Uterus (tissue), 2 donors: ENCODE measurements at regions not wholly inside any gene's neighbourhood (a gene's known extent, or its start where the extent isn't known, plus 50 kb on each side); places are given as distances from the start of the nearest gene placed in this dataset.

Experiments
- POLR2A ChIP-seq, 2 donors: fragments of 450-650 bp; IDR thresholded peaks; one replicate each; pipeline ENCODE4 v1.6.1; 2016; ENCODE audit warnings: antibody characterized with exemption in 2 of 2, mild to moderate bottlenecking in 1 of 2, moderate library complexity in 1 of 2
- TF ChIP-seq, protein P1 (sequence below), 4 experiments: fragments of 200-600 bp in 2 of 4; fragments of 450-650 bp in 2 of 4; sonication (generic) in 2 of 4; IDR thresholded peaks; one replicate each; pipeline ENCODE4 v1.5.1; 2016 to 2019; ENCODE audit warnings: antibody characterized with exemption in 4 of 4, mild to moderate bottlenecking in 2 of 4, moderate library complexity in 1 of 4

DNA sequence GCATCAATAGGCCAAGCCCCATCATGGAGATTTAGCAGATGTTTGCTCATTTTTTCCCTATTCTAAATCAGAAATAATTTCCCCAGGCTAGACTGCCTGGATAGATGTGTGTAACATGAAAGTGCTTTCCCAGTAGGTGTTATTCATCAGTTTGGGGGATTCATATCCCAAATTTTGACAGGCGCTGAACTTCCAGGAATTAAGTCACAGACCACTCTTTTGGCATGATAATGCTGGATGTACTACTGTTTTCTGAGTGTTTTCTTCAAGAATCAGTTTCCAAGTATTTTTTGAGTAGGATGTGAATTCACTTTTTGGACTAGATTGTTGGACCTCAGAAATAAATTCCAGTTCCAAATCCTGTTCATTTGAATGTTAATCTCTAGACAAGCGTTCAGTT lies 637.4 kb downstream of the REEP3 start:
- TF ChIP-seq, protein P1, sequence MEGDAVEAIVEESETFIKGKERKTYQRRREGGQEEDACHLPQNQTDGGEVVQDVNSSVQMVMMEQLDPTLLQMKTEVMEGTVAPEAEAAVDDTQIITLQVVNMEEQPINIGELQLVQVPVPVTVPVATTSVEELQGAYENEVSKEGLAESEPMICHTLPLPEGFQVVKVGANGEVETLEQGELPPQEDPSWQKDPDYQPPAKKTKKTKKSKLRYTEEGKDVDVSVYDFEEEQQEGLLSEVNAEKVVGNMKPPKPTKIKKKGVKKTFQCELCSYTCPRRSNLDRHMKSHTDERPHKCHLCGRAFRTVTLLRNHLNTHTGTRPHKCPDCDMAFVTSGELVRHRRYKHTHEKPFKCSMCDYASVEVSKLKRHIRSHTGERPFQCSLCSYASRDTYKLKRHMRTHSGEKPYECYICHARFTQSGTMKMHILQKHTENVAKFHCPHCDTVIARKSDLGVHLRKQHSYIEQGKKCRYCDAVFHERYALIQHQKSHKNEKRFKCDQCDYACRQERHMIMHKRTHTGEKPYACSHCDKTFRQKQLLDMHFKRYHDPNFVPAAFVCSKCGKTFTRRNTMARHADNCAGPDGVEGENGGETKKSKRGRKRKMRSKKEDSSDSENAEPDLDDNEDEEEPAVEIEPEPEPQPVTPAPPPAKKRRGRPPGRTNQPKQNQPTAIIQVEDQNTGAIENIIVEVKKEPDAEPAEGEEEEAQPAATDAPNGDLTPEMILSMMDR (IDR thresholded peaks at IDR 0.05) = no peak
- no peak for TF ChIP-seq POLR2A (IDR thresholded peaks at IDR 0.05)
